ENCODE measurements at regions not wholly inside any gene's neighbourhood (a gene's known extent, or its start where the extent isn't known, plus 50 kb on each side); places are given as distances from the start of the nearest gene placed in this dataset.
A peak's percentile ranks its signal among the peaks of the same experiment; 100 is the strongest.

DNA sequence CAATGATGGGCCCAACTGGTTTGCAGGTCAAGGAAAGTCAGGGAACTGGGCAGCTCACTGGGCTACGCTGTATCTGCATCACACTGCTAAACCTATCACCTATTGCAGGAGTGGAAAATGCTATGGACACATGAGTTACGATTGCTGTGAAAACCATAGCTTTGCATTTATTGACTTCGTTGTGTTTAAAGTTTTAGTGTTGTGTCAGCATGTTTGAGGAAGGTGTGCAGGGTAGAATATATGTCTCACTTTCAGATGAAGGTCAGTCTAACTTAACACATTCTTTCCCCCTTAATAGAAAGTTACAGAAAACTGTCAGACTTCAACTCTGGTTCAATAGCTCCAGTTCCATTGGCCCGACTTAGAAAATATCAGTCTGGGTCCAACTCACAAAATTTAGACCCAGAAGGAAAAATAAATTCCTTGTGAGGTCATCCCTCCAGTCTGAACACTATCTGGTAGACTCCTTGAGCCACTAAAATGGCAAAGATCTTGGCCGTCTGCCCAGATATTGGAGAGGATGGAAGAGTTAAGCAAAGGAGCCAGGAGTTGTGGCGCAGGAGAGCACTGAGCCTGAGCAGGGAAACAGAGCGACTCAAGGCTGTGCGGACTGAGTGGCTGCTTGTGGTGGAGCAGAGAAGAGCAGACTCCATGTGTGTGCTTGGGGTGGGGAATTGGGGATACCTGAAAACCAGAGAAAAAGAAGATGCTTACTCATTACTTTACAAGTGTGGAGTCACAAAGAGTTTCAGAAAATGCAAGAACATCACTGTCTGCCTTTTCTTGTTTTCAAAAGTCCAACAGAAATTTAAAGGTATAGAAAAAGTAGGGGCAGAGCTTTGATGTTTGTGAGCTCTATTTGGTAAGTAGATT, 518.5 kb downstream of the FGF9 start:
- DNase-seq (ENCODE audit: low spot score) = no peak

DNA sequence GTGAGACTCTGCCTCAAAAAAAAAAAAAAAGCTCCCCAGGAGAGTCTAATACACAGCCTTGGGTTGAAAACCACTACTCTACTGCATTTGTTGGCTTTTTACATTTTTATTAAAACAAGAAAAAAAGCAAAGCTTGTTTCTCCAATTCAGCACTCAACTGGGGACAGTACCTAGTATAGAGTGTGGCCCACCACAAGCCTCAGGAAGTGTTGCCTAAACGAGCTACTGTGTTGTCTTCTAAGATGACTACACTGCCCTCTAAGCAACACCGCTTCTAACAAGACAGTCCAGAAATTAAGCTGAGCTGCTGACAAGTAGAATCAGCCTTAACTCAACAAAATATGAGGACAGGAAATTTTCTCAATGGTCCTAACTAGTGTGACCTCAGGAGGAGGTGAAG, 522.2 kb downstream of the FGF9 start:
- DNase-seq (ENCODE audit: low spot score) = no peak

DNA sequence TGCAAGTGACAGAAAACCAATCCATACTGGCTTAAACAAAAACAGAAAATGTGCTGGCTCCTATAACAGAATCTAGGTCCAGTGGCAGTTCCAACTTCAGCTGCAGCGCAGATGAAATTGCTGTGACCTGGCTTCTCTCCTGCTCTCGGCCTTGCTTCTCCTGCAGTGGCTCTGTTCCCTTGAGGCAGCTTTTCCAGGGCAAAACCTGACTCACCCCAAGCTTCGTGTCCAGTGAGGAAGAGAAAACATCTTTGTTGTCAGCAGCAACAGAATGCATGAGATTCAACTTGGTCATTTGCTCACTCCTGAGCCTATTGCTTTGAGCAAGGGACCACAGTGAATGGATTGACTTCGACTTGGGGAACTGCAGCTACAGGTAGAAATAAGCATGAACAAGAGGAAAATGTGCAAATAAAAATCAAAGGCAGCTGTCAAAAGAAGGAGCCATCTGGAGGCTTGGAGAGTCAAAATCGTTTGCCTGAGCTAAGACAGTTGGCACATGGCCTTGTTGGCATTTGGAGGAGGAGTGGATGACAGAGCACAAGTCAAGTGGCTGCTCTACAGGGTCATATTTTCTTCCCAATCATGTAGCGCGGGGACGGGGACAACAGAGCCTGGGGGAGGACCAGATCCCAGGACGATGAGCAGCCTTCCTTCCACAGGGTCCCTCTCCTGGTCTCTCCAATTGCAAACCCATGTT, 523.4 kb downstream of the FGF9 start:
- no peak for DNase-seq (ENCODE audit: low spot score)

DNA sequence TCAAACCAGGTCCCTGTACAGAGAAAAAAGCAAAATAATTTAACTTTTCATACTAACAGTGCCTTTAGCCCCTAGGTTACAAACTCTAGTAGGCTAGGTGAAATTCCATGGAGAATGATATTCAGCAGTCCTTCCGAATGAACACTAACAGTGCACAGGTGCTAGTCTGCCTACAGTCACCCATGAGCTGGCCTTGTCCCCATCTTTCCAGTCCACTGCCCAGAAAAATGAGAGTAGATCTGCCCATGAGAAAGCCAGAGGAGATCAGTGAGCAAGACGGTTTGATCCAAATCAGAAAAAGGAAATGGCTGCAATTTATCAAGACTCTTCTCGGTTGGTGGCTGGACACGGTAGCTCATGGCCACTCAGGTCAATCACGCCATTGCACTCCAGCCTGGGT, 524.9 kb downstream of the FGF9 start:
- DNase-seq (ENCODE audit: low spot score) = no peak

DNA sequence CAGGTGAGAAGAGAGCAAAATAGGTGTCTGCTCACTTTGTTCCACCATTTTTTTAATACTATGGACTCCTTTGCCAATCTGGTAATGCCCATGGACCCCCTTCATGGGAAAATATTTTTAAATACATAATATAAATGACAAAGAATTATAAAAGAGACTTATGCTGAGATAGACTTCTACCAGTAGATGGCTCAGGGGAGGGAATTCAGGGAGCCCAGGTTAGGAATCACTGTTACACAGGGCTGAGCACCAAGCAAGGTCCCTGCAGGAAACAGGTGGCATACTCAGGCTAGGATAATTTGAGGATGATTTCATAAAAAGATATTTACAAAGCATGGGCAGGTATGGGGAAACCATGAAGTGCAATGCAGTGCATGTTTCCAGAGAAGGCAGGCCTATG, 525.9 kb downstream of the FGF9 start:
- DNase-seq (ENCODE audit: low spot score) = no peak

DNA sequence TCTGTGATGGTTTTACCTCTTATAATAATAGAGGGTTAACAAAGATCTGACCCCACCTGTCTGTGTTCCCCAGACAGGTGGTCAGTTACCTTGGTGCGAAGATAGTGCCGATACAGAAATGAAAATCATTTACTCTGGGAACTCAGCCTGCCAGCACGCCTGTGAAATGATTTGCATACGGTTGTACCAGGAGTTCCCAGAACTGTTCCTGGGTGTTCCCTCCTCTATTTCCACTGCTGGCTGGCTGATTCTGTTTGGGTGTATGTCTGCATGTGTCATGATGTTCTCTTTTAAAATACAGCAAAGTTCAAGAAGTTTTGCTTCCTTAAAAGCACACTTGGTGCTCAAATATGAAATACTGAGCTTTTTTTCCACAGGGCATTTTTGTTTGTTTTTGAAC, 527.1 kb downstream of the FGF9 start:
- no peak for DNase-seq (ENCODE audit: low spot score)

DNA sequence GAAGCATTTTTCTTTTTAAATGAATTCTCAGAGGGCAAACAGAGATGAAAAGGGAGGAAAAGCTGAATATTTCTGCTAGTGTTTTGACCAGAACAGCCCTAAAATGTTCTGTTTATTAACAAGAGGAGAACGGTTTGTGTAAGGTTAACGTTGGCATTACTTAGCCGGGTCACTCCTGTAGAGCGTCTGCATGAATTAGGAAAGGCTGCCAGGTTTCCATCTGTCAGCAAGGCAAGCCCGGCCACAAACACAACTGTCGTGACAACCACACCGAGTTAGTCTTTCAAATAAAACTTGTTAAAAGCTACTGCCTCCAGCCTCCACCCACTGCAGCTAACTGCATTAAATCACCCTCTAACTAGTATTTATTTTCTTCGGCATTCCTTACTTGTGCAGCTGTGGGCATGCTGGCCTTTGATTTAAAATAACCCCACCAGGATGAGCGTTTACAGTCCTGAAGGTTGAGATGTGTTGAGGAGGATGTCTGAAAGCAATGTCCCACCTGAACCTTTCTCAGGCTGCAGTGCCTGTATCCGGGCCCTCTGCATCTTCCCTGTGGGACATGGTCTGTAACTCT, 527.9 kb downstream of the FGF9 start:
- DNase-seq (ENCODE audit: low spot score) = no peak

DNA sequence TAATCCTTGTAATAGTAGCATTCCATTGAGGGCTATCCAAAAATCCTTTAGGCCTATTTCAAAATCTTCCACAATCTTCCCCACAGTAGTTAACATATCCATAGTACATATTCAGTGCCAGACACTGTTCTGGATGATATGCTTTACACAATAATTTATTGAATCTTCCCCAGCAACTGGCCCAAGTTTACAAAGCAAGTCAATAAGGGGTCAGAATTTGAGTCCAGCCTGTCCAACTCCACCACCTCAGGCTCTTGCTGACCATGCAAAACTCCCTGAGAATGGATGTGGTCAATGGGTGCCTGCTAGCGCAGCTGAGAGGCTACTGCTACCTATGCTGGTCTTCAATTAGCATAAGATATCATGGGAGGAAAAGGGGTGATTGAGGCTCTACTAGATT, 529.6 kb downstream of the FGF9 start:
- no peak for DNase-seq (ENCODE audit: low spot score)

DNA sequence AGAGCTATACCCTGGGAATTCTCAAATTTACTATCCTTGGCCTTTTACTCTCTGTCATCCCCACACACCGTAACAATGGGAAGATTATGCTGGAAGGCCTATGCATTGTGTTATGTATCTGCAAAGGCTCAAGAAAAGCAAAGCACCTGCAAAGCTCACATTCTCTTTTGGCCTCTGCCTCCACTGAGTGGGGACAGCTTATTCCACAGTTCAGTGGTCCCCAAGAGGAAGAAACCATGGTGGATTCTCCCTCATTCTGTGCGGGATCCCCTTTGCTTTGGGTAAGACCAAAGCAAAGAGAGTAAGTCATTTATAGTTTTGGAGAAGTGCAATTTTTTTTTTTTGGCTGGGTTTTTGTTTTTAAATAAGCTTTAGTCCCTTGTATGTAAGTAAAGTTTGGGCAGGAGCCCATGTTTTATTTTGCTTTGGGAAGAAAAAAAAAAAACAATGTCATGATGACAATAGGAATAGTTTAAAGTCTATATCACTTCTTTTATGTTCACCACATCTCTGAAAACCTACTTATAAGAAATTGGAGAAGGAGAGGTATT, 530.6 kb downstream of the FGF9 start:
- DNase-seq (ENCODE audit: low spot score) = no peak

DNA sequence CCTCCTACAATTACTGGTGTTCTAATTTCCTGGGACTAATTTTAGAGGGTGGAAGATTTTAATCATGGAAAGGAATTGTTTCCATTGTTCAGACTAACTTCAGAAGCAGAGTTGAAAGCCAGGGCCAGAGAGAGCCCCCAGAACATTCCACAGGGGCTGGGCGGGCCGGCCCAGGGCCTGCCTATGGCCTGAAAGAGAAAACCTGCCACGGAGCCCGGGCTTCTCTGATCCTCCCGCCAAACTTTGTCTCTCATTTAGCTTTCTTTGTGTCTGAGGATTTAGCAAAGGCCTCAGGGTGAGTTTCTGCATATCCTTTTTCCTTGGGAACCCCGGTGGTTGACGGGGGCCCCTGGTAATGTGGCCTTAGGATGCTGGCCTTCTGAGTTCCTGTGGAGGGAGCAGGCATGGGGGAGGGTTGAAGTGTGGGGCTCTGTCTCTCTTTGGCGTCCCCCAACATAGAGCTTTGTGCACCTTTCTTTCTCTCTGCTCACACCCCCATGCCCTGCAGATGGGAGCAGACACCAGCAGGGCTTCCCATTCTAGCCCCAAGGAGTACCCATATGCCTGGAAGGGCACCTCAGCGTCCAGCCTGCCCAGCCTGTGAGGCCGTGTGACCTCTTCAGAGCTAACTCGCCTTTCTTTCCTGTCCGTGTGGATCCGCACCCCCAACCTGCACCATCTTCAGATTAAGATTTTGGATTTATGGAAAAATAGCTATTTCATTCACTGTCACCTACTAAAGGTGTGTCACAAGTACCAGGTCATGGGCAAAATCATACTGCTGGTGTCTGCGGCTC, 539.5 kb downstream of the FGF9 start:
- no peak for DNase-seq (ENCODE audit: low spot score)

DNA sequence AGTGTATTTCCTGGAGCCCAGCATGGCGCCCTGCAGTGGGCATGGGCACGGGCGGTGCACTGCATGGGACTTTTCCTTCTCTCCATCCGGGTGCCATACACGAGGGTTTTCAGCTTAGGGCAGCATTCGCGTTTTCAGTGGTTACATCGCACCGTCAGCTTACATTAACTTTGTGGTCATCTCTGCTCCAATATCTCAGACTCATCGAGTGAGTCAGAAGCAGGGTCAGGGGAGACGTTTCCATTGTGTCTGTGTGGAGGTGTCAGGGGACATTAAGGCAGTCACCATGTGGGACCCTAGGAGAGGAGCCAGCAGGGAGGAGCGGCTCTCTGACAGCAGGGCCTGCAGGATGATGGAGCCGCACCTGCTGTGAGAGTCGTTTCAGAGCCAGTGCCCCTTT, 541.0 kb downstream of the FGF9 start:
- no peak for DNase-seq (ENCODE audit: low spot score)

DNA sequence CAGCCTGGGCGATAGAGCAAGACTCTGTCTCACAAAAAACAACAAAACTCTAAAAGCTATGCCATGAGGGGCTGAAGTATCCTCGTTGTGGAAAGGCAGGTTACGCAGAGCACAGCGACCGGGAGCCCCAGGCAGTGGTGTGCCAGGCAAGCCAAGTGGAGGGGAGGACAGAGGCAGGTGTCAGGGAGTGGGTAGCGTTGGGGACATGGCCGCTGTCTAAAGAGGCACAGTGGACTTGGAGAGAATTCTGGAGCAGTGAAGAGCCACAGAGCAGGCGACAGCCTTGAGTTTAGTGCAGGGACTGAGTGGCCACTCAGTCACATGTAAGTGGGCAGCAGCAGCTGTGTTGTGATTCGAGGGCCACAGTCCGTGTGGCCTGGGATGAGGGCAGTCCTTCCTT, 541.7 kb downstream of the FGF9 start:
- DNase-seq (ENCODE audit: low spot score) = no peak

DNA sequence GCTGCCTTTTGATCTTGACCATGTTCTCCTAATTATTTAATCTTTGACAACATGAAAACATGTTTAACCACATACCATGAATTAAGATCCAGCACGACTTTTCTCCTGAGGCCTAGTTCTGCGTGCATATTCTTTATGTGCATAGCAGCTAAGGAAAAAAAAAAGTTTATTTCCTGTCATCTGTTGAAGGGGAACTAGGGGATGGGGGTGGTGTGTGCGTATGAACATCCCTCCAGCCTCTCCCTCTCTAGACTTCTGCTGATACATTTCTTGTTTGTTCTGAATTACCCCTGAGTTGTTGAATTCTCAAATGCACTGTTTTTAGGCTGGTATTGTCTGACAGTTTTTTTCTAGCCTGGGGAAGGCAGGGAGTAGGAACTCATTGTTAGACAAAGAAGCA, 543.3 kb downstream of the FGF9 start:
- no peak for DNase-seq (ENCODE audit: low spot score)

DNA sequence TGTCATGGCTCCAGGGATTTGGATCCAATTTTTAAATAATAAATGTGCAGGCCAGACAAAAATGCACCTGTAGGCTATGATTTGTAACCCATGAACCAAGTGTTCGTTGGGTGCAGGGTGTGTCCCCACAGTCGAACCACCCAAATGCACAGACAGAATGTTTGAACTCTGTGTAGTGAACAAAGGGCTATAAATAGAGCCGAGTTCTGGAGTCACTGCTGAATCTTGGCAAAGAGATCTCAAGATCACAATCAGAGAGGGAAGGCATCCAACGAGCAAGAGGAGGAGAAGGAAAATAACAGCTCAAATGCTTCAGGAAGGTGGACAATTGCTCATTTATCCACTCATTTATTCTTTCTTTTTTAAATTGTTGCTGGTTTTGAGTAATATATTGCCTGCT, 547.9 kb downstream of the FGF9 start:
- DNase-seq (ENCODE audit: low spot score) = peak; percentile 6

DNA sequence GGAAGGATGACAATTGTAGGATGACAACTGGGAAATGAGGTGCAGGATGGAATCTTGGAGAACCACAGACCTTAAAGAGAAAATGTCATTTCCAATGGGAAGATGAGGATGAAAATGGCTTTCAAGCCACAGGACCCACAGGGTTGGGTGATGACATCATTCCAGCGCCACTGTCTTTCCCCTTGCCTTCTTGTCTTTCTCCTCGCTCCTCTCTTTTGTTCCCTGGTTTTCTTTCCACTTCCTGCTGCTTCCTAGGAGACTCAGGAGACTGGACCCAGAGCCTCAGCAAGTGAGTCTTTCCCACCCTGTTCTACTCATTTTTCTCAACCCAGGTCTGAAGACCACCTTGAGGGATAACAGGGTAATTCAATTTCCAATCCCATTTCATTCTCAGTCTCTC, 548.8 kb downstream of the FGF9 start:
- no peak for DNase-seq (ENCODE audit: low spot score)

DNA sequence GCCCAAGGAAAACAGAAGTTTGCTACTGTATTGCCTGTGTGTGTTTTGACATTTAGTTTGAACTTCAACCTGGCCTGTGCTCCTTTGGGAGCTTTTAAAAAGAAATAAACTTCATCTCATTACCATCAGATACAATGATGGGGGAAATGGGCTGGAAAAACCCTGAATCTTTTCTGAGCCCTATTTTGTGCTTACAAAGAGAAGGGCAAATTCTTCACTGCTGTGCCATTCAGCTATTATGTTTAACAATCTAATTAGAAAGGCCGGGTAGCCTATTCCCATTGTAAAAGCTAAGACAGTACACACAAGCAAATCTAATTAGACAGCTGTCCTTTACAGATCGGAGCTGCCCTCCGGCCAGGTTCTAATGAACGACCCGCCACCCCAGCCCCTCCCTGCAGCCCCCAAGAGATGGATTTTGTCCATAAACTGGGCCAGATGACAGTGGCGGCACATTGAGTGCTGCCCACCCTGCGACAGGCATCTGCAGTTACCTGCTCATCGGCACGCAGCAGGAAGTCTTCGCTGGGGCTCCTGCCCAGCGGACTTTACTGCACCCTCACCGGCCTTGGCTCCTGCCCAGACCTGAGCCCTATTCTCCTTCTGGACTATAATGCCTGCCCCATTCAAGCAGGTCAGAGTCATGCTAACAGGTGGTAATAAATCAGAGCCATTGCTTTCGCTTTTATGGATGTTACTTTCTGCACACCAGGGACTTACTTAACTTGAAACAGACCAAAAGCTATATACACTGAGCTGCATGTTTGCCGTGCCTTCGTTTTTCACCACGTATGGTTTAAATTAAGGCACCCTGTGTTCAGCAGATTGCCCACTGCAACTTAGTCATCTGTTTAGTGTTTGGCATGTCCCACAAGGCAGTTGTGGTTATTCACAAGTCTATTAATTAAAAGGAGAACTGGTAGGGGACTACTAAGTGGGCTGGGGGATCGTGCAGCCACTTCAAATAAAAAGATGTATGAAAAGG, 549.6 kb downstream of the FGF9 start:
- DNase-seq (ENCODE audit: low spot score) = no peak

DNA sequence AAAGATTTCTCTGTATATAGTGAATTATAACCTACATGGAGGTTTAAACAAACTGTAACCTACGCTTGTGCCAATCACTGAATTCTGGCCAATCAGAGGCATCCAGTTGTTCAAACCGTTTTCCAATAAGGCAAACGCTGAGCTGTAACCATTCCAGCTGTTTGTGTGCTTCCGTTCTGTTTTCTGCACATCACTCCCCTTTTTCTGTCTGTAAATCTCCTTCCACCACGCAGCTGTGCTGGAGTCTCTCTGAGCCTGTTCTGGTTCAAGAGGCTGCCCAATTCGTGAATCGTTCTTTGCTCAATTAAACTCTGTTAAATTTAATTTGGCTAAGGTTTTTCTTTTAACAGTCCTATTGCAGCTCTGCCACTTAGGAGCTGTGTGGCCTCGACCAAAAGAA, 552.5 kb downstream of the FGF9 start:
- DNase-seq (ENCODE audit: low spot score) = no peak

DNA sequence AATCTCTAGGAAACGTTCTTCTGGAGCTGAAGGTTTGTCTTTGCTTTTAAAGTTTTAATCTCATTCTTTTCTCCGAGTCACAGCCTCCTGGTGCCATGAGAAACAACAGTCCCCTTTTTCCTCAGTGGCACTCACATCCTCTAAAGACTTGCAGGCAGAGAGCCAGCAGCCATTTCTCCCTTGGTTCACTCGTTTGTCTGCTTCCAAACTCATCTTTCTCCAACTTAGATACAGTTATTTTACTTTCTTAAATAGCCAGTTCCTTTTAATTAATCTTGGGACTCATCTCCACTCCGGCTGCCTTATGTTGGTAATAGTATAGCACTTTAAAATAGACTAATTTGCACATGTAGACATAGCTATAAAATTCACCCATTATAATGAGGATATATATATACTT, 555.2 kb downstream of the FGF9 start:
- no peak for DNase-seq (ENCODE audit: low spot score)

DNA sequence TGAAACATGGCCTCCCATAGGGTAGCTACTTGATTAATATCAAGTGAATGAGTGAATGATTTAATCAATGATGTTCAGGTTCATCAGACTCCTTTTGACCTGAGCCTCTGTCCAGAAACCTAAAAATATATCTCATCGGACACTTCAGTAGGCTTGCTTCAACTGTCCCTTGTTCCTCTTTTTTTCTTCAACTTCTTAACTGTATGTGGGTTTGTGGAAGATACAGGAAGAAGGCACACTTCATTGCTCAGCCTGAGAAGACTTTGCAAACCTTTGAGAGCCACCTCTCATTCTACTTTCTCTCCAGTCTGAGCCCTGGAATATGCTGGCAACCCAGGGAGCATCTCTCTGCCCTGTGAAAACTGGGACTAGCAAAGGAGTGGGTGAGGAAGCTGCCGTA, 557.0 kb downstream of the FGF9 start:
- no peak for DNase-seq (ENCODE audit: low spot score)

DNA sequence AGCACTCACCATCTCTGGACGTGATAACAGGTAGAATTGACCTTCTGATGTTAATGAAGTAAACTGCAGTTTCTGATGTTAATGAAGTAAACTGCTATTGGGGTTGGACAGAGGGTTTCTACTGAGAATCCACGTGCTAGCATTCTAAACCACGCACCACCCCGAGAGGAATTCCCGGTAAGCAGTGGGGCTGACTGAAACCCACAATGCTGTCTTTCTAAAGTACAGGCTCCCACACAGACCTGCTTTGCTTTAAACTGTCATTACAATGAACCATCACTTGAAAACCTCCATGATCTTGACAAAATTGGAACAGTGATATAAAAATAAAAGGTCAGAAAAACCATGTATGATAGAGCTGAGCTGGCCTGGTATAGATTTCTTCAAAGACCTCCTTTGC, 559.0 kb downstream of the FGF9 start:
- no peak for DNase-seq (ENCODE audit: low spot score)

DNA sequence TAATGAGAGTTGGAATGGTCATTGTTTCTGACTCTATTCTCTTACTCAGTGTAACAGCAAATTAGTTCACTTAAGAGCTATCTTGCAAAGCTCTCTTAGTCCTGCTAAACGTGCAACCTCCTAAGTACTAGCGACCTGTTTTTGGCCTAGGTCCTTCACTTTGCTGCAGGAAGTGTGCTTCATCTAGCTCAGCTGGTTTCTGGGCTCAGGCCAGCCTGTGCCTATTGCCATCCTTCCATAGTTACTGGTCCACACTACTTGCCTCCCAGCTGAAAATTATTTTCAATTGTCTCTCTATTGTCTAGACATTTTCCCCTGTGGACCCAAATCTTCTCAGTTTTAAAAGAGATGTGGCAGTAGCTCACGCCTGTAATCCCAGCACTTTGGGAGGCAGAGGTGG, 561.3 kb downstream of the FGF9 start:
- DNase-seq (ENCODE audit: low spot score) = no peak

Data from pons (tissue), 1 donor.